D721Med (cell line): ENCODE measurements at regions not wholly inside any gene's neighbourhood (a gene's known extent, or its start where the extent isn't known, plus 50 kb on each side); places are given as distances from the start of the nearest gene placed in this dataset.

Experiments used
- DNase-seq: peaks from one replicate; pipeline ENCODE4 v3.0.0; 2011; ENCODE audit warnings: low spot score; ENCODE audit not compliant: insufficient read length
- FAIRE-seq: peaks from 2 replicates; lab custom pipeline; 2011; peaks lifted over from hg19 to GRCh38; lab: Jason Lieb, UNC
- CTCF ChIP-seq: IDR thresholded peaks from 2 replicates; pipeline ENCODE4 v1.5.1; 2012; ENCODE audit warnings: mild to moderate bottlenecking, control low read depth; ENCODE audit not compliant: insufficient read depth; ENCODE audit errors: missing control alignments

GRCh38 chr1:56442290-56442877, 137.0 kb downstream of the PLPP3 start:
- FAIRE-seq, result no peak
- no peak for TF ChIP-seq CTCF

GRCh38 chr1:56441601-56442000, 137.8 kb downstream of the PLPP3 start:
- TF ChIP-seq CTCF, result no peak
- no peak for DNase-seq
- no peak for FAIRE-seq

More at GRCh38 chr1:56442290-56442877, 137.0 kb downstream of the PLPP3 start:
- no peak for DNase-seq

- no peak for DNase-seq
- no peak for TF ChIP-seq CTCF
- FAIRE-seq, result no peak
These were observed 139.6 kb downstream of the PLPP3 start for GRCh38 chr1:56439610-56440264.

GRCh38 chr1:56438901-56439551, 140.3 kb downstream of the PLPP3 start:
- TF ChIP-seq CTCF, result no peak
- FAIRE-seq (no peak), DNase-seq (no peak)

- FAIRE-seq, result no peak
- no peak for TF ChIP-seq CTCF
- DNase-seq, result no peak
These were observed 141.4 kb downstream of the PLPP3 start for GRCh38 chr1:56437959-56438358.

- FAIRE-seq, result no peak
These were observed 142.4 kb downstream of the PLPP3 start for GRCh38 chr1:56436912-56437417.

More at GRCh38 chr1:56436912-56437417, 142.4 kb downstream of the PLPP3 start:
- no peak for TF ChIP-seq CTCF
- no peak for DNase-seq
